ENCODE measurements at regions not wholly inside any gene's neighbourhood (a gene's known extent, or its start where the extent isn't known, plus 50 kb on each side); places are given as distances from the start of the nearest gene placed in this dataset.

- no peak for FAIRE-seq
Observed at GRCh38 chr1:201711811-201712210, 117.1 kb upstream of the IPO9 start.

- no peak for FAIRE-seq
Observed at GRCh38 chr1:201712387-201713085, 116.4 kb upstream of the IPO9 start.

- FAIRE-seq = no peak
Observed at GRCh38 chr1:201713086-201713810, 115.7 kb upstream of the IPO9 start.

DNA sequence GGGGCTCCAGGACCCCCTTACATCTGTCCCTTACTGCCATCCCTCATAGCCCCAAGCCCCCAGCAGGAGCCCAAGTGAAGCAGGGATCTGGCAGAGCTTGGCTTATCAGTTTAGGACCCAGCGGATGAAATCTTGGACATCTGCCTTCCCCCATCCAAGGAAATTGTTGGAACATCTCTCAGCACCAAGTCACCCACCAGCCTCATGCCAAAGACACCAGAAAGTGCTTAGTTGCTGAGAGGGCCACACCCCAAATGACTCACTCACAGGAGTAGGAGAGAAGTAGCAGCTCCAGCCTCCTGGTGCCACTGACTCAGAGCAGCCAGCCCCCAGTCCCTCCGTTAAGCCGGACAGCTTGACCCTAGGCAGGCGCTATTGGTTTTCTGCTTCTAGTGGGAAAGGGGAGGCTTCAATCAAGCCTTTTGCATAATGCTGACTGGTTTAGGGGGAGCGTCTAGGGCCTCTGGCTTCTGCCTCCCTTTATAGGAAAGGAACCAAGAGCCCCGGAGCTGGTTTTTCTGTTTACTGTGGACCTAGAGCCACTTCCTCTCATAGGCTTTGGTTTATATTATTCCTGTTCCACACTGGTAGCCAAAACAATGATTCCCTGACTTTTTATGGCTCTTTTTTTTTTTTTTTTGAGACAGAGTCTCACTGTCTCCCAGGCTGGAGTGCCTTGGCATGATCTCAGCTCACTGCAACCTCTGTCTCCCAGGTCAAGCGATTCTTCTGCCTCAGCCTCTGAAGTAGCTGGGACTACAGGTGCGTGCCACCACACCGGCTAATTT is 114.2 kb upstream of the IPO9 start:
- no peak for FAIRE-seq

GRCh38 chr1:201715351-201715750 is 113.6 kb upstream of the IPO9 start:
- no peak for FAIRE-seq

DNA sequence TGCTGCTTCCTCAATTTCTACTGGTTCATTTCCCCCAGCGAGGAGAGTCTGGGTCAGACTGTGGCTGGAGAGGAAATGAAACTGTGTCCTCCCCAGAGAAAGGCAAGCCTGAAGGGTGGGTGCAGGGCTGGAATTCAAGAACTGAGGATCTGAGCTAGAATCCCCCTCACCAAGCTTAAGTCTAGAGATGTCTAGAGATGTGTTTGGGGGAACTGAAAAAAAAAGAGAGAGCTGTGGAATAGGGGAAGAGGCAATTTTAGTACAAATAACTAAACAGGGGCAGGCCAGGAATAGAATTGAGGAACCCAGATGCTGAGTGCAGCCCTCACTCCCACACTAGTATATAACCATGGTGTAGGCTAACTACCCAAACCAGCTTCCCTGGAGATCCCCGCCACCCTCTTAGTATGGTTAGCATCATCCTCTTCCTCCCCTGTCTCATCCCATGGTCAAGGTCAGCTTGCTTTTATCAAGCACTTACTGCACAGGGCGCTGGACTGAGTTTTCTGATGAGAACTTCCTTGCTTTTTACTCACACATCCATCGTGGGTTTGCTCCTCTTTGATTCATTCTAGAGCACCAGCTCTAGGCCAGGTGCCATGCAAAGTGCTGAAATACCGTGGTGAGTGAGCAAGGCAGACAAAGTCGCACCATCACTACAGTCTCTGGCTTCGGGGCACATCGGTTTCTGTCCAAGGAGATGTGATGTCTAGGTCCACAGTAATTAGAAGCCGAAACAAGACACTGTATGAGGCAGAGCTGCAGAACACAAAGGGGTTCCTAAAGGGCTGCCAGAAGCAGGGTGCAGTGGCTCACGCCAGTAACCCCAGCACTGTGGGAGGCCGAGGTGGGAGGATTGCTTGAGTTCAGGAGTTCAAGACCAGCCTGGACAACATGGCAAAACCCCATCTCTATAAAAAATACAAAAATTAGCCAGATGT is 112.9 kb upstream of the IPO9 start:
- FAIRE-seq = no peak

DNA sequence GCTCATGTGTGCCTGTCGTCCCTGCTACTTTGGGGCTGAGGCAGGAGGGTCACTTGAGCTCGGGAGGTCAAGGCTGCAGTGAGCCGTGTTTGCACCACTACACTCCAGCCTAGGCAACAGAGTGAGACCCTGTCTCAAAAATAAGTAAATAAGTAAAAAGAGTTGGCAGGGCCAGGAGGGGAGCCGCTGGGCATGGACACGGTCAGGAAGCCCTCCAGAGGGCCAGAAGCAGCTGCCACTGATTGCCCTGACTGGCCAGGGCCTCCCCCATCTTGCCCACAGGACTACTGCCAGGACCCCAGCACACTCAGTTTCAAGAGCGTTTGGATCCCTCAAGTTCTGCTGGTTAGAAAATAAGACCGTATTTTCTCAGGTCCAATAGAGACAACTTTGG is 112.2 kb upstream of the IPO9 start:
- no peak for FAIRE-seq

DNA sequence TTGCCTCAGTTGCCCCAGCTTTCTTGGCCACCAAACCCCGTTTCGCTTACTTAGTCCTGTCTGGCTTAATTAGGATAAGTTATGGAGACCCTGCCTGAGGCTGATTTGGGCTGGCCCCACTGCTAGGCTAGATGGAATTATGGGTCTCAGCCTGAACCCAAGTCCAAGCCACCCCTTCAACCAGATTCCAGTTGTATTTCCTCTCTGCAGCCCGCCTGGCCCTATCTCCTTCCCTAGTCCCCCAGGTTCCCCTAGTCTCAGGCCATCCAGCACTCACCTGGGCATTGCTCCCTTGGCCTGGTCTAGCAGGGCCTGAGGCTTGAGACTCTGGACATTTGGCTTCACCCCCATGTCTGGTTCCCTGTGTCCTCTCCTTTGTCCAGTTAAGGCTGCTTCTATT is 111.7 kb upstream of the IPO9 start:
- no peak for FAIRE-seq

DNA sequence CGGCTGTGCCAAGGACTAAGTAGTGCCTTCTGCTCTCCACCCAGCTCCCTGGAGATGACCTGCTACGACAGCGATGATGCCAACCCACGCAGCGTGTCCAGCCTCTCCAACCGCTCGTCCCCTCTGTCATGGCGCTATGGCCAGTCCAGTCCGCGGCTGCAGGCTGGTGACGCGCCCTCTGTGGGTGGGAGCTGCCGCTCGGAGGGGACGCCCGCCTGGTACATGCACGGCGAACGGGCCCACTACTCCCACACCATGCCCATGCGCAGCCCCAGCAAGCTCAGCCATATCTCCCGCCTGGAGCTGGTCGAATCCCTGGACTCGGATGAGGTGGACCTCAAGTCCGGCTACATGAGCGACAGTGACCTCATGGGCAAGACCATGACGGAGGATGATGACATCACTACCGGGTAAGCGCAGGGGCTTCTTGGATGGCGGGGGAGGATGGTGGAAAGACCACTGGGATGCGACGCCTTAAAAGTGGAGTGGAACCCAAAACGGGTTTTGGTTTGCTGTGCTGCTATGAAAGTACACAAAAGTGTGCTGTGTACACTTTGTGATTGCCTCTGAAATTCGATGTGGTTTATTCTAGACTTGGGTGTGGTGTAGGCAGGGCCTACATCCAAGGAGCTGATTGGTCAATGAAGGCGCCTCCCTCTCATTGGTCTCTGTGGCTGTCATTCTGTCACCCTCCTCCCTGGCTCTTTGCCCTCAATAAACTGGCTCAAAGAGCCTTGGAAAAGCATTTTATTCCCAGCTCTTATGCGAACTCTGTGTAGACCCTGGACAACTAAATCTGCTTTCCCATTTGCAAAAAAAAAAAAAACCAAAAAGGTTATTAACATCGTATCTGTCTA is 110.4 kb upstream of the IPO9 start:
- FAIRE-seq = no peak

DNA sequence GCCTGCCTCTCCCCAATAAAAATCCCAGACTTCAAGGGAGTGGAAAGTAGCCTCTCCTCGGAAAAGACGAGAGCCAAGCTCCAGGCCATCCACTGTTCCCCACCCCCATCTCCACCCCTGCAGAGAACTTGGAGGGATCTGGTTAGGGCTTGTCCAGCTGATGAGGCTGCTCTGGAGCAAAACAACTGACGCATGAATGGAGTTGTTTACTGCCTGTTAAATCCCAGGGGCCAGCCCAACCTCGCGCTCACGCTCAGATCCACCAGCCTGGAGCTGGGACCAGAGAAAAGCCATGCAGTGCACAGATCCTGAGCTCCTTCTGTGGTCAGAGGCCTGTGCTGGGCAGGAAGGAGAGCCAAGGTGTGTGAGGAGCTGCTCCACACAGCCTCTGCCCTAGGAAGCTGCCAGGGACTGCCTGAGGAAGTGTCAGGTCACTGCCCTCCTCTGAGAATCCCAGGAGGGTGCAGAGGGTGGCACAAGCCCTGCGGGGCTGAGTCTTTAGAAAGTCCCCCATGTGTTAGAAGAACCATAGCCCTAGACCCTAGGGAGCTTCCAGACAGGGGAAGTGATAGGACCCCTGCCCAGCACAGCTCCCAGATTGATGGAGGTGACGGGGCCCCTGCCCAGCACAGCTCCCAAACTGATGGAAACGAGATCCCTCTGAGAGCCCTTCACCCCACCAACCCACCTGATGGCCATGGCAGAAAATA is 109.0 kb upstream of the IPO9 start:
- no peak for FAIRE-seq

DNA sequence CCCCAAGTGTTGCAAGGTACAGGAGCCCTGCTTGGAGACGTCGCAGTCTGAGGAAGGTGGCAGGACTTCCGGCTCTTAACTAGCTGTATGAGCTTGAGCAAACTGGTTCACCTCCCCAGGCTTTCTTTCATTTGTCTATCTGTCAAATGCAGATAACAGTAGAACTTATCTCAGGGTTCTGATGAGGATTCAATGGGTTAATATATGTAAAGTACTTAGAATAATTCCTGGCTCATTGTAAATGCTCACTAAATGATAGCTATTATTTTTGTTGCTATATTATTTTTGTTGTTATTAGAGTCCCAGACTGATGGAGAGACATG is 108.5 kb upstream of the IPO9 start:
- FAIRE-seq = no peak

GRCh38 chr1:201721082-201722049 is 107.6 kb upstream of the IPO9 start:
- FAIRE-seq = no peak

- FAIRE-seq = no peak
Observed at GRCh38 chr1:201724039-201724765, 104.8 kb upstream of the IPO9 start.

GRCh38 chr1:201724766-201725118 is 104.2 kb upstream of the IPO9 start:
- FAIRE-seq = no peak

- FAIRE-seq = no peak
Observed at GRCh38 chr1:201726700-201727099, 102.3 kb upstream of the IPO9 start.

DNA sequence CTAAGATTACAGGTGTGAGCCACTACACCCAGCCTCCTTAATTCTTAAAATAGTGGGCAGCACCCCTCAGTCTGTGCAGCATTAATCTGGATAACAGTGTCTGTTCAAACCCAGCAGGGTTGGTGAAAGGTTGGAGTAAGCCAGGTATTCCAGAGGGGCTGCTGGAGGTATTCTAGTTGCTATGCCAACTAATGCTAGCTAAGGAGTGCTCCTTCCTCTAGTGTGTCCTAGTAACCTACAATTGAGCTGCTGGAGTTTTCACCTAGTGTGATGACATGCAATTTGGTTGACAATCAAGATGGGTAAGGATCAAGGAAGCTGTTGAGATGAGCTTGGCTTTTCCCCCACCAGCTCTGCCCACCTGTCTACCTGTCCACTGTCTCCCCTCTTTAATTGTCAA is 100.2 kb upstream of the IPO9 start:
- FAIRE-seq = no peak

- FAIRE-seq = no peak
Observed at GRCh38 chr1:201729973-201730608, 98.9 kb upstream of the IPO9 start.

- no peak for FAIRE-seq
Observed at GRCh38 chr1:201730611-201731010, 98.3 kb upstream of the IPO9 start.

DNA sequence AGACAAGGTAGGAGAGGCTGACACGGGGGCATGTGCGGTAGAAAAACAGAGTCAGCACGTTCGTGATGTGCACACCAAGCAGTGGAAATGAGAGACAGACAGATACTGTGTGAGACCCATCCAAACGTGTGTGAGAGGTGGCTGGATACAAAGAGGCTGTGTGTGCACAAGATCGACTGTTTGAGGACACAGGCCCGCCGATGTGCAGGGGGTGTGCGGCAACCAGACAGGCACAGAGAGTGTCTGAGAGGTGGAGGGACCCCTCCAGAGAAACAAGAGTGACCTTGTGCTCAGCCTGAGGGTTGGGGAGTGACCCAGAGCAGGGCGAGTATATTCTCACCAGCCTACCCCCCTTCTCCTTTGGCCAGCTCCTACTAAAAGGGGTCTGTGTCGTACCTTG is 97.8 kb upstream of the IPO9 start:
- FAIRE-seq = no peak
